Right lobe of liver (tissue), 4 donors: ENCODE measurements at regions not wholly inside any gene's neighbourhood (a gene's known extent, or its start where the extent isn't known, plus 50 kb on each side); places are given as distances from the start of the nearest gene placed in this dataset.

ENCODE experiments used
- POLR2A ChIP-seq: fragments of 450-650 bp; IDR thresholded peaks from one replicate; pipeline ENCODE4 v1.6.1; 2017; ENCODE audit warnings: antibody characterized with exemption, mild to moderate bottlenecking
- TF ChIP-seq, protein P1 (sequence below), 4 donors: fragments of 200-600 bp in 3 of 4; fragments of 450-650 bp in 1 of 4; IDR thresholded peaks; one replicate each; pipeline versions ENCODE4 v1.5.1 to v1.8.0; 2016 to 2022; ENCODE audit warnings: antibody characterized with exemption in 4 of 4, mild to moderate bottlenecking in 2 of 4
- donor health status: DM: no; HTN: no; CAD: no.
- donor health status: DM: no; HTN: no; CAD: no.
- donor health status: DM: no; HTN: yes; CAD: no.

DNA sequence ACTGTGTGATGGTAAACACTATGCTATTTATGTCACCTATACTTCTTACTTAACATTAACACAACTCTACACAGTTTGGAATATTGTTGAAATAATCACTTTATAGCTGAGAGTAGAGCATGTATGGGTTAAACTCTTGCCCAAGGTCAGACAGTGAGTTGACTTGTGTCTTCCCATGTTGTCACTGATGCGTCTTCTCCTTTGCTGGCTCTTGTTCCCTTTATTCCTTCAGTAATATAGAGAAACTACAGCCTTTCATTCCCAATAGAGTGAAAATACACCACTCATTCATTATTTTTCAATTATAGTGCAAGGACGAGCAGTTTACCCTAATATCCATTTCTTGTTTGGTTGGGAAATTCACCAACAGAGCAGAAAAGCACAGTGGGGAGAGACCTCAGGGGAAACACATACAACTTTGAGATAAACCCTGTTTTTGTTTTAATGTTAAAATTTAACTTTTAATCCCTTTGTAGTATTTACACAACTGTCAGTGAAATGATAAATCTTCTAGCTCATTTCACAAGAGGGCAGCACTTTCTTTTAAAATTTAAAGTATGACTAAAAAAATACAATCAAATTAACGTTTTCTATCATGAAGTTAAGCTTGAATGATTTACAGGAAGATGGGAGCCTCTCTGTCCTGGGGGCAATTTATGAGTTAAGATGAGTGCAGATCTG is 363.0 kb downstream of the UTRN start:
- TF ChIP-seq, protein P1, sequence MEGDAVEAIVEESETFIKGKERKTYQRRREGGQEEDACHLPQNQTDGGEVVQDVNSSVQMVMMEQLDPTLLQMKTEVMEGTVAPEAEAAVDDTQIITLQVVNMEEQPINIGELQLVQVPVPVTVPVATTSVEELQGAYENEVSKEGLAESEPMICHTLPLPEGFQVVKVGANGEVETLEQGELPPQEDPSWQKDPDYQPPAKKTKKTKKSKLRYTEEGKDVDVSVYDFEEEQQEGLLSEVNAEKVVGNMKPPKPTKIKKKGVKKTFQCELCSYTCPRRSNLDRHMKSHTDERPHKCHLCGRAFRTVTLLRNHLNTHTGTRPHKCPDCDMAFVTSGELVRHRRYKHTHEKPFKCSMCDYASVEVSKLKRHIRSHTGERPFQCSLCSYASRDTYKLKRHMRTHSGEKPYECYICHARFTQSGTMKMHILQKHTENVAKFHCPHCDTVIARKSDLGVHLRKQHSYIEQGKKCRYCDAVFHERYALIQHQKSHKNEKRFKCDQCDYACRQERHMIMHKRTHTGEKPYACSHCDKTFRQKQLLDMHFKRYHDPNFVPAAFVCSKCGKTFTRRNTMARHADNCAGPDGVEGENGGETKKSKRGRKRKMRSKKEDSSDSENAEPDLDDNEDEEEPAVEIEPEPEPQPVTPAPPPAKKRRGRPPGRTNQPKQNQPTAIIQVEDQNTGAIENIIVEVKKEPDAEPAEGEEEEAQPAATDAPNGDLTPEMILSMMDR (IDR thresholded peaks at IDR 0.05), result peak in 3 of 4 donors; percentile 27 to 48 (median 38)
- TF ChIP-seq POLR2A, result no peak
